Hepatocyte (in vitro differentiated cells): ENCODE measurements at regions not wholly inside any gene's neighbourhood (a gene's known extent, or its start where the extent isn't known, plus 50 kb on each side); places are given as distances from the start of the nearest gene placed in this dataset.

ENCODE experiments used
- EZH2 ChIP-seq: fragments of 200-600 bp; sonication (generic); IDR thresholded peaks from 2 replicates; pipeline ENCODE4 v1.6.1; 2016; ENCODE audit warnings: antibody characterized with exemption, mild to moderate bottlenecking, borderline replicate concordance
- EZH2phosphoT487 ChIP-seq: fragments of 200-600 bp; sonication (generic); IDR thresholded peaks from one replicate; pipeline ENCODE4 v1.6.1; 2018; ENCODE audit warnings: antibody characterized with exemption, mild to moderate bottlenecking, low read depth, moderate library complexity; ENCODE audit not compliant: unreplicated experiment, severe bottlenecking
- TF ChIP-seq, protein P1 (sequence below): fragments of 200-600 bp; sonication (generic); IDR thresholded peaks from 2 replicates; pipeline ENCODE4 v1.5.1; 2016; ENCODE audit warnings: antibody characterized with exemption, mild to moderate bottlenecking; ENCODE audit not compliant: poor library complexity

DNA sequence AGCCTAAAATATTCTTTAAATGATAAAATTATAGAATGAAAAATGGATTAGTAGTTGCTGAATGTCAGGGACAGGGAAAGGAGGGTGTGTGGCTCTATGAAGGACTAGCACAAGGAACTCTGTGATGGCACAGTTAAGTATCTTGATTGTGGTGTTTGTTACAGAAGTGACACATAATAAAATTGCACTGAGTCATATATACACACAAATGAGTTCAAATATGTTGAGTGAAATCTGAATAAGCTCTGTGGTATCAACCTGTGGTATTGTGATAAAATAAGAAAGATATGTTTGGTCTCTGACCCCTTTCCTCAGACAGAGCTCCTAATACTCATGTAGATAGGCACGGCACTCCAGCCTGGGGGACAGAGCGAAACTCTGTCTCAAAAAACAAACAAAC lies 181.5 kb upstream of the TRIM24 start:
- TF ChIP-seq, protein P1, sequence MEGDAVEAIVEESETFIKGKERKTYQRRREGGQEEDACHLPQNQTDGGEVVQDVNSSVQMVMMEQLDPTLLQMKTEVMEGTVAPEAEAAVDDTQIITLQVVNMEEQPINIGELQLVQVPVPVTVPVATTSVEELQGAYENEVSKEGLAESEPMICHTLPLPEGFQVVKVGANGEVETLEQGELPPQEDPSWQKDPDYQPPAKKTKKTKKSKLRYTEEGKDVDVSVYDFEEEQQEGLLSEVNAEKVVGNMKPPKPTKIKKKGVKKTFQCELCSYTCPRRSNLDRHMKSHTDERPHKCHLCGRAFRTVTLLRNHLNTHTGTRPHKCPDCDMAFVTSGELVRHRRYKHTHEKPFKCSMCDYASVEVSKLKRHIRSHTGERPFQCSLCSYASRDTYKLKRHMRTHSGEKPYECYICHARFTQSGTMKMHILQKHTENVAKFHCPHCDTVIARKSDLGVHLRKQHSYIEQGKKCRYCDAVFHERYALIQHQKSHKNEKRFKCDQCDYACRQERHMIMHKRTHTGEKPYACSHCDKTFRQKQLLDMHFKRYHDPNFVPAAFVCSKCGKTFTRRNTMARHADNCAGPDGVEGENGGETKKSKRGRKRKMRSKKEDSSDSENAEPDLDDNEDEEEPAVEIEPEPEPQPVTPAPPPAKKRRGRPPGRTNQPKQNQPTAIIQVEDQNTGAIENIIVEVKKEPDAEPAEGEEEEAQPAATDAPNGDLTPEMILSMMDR = no peak
- TF ChIP-seq EZH2 (no peak), EZH2phosphoT487 (no peak)
